Upper lobe of right lung (tissue), 1 donor: ENCODE measurements at regions not wholly inside any gene's neighbourhood (a gene's known extent, or its start where the extent isn't known, plus 50 kb on each side); places are given as distances from the start of the nearest gene placed in this dataset.

Experiments used
- ATAC-seq: fragments of 200-7000 bp; cut with Tn5 transposase; one replicate; pipeline ENCODE4 v1.9.1; 2020; ENCODE audit warnings: mild to moderate bottlenecking, moderate library complexity
- DNase-seq: peaks from one replicate; pipeline ENCODE4 v3.0.0-alpha.2; 2020
- H3K27ac ChIP-seq: fragments of 200-600 bp; one replicate; pipeline ENCODE4 v1.8.0; 2022
- H3K27me3 ChIP-seq: fragments of 200-600 bp; one replicate; pipeline ENCODE4 v1.8.0; 2022; ENCODE audit warnings: mild to moderate bottlenecking
- H3K36me3 ChIP-seq: fragments of 200-600 bp; one replicate; pipeline ENCODE4 v1.8.0; 2022
- H3K4me1 ChIP-seq: fragments of 200-600 bp; one replicate; pipeline ENCODE4 v1.8.0; 2022
- H3K4me3 ChIP-seq: fragments of 200-600 bp; one replicate; pipeline ENCODE4 v1.8.0; 2022; ENCODE audit warnings: mild to moderate bottlenecking
- H3K9me3 ChIP-seq: fragments of 200-600 bp; one replicate; pipeline ENCODE4 v1.8.0; 2022
- intact Hi-C: fragments of 100-400 bp; cut with DNase I; formaldehyde crosslinking; loops from one replicate; pipeline ENCODE4 v1.11.0; 2022
- TF ChIP-seq, protein P1 (sequence below): fragments of 200-600 bp; IDR thresholded peaks from one replicate; pipeline ENCODE4 v1.8.0; 2022; ENCODE audit warnings: antibody characterized with exemption
- donor health status: DM: no; HTN: yes; CAD: no; lungs with severe emphysema.

DNA sequence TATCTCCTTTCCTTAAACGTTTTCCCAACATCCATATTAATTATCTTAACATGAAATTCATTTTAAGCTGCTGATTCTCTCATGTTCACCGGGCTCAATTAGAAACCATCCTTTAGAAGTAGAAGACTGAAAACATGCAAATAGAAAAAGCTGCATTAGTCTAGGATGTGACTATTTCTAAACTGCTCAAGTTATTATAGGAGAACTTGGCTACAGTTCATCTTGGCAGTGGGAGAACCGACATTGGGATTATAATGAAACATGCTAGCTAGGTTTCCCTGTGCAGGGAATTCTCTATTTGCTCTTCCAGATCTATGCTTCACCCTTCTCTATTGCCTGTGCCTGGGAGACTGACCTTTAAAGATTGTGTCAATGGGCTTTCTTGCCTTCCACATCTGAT lies 151.0 kb upstream of the PPARGC1A start:
- intact Hi-C loops, result no loop called here
- Histone ChIP-seq H3K27me3 (no peaks in the 10 kb centered on the region), H3K4me1 (no peaks in the 10 kb centered on the region), H3K36me3 (no peaks in the 10 kb centered on the region), H3K4me3 (no peak overlapping the region), H3K27ac (no peak overlapping the region), H3K9me3 (no peaks in the 10 kb centered on the region)
- ATAC-seq (no peak), DNase-seq (no peak)
- TF ChIP-seq, protein P1, sequence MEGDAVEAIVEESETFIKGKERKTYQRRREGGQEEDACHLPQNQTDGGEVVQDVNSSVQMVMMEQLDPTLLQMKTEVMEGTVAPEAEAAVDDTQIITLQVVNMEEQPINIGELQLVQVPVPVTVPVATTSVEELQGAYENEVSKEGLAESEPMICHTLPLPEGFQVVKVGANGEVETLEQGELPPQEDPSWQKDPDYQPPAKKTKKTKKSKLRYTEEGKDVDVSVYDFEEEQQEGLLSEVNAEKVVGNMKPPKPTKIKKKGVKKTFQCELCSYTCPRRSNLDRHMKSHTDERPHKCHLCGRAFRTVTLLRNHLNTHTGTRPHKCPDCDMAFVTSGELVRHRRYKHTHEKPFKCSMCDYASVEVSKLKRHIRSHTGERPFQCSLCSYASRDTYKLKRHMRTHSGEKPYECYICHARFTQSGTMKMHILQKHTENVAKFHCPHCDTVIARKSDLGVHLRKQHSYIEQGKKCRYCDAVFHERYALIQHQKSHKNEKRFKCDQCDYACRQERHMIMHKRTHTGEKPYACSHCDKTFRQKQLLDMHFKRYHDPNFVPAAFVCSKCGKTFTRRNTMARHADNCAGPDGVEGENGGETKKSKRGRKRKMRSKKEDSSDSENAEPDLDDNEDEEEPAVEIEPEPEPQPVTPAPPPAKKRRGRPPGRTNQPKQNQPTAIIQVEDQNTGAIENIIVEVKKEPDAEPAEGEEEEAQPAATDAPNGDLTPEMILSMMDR, result no peak

DNA sequence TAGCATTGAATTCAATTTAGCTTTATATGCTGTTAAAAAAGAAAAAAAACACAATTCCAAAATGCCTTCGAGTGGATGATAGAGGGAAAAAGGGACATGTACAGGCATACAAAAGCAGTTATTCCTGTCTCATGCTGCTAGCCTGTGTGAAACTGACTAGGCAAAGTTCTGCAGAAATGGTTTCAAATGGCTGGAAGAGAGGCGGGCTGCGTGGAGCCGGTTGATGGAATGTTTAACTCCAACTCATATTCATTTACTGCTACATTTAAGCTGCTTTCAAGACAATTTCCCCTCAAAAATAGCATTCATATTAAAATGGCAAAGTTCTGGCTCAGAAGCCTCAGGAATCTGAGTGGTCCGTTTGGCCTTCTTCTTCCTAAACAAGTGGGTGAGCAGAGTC lies 143.8 kb upstream of the PPARGC1A start:
- ATAC-seq (no peak), DNase-seq (no peak)
- Histone ChIP-seq H3K27ac (no peak overlapping the region), H3K36me3 (no peaks in the 10 kb centered on the region), H3K27me3 (no peaks in the 10 kb centered on the region), H3K4me3 (no peak overlapping the region), H3K4me1 (no peaks in the 10 kb centered on the region), H3K9me3 (no peaks in the 10 kb centered on the region)
- TF ChIP-seq, protein P1, result no peak
- intact Hi-C loops, result no loop called here

DNA sequence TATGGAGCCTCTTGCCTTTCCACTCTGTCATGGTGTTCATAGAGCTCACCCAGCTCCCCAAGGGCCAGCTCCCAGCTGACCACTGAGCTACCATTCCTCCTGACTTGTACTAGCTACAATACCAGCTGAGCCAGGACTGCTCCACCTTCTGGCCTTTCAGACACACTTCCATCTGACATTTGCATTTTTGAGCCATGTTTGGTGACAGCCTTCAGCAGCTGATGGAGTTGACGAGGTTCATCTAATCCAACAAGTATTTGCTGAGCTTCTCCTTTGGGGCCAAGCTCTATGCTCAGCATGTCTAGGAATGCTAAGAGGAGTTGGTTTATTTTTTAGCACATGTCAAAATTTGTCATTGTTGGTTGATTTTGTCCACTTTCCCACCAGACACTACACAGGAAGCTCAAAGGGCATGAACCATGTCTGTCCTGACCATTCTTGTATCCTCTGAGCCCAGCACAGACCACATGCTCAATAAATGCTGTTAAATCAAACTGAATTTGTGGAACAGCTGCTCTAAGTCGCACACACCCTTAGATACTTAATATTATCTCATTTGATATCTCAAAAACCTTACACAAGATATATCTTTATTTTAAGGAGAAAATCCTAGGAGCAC lies 142.6 kb upstream of the PPARGC1A start:
- no peak overlapping the region for H3K27ac ChIP-seq
- intact Hi-C loops, result no loop called here
- H3K27me3 ChIP-seq, result no peaks in the 10 kb centered on the region
- TF ChIP-seq, protein P1, result peak; percentile 23
- H3K4me1 ChIP-seq, result no peaks in the 10 kb centered on the region
- H3K36me3 ChIP-seq, result no peaks in the 10 kb centered on the region
- H3K9me3 ChIP-seq, result no peaks in the 10 kb centered on the region
- no peak for DNase-seq
- ATAC-seq, result peak; percentile 73
- no peak overlapping the region for H3K4me3 ChIP-seq

DNA sequence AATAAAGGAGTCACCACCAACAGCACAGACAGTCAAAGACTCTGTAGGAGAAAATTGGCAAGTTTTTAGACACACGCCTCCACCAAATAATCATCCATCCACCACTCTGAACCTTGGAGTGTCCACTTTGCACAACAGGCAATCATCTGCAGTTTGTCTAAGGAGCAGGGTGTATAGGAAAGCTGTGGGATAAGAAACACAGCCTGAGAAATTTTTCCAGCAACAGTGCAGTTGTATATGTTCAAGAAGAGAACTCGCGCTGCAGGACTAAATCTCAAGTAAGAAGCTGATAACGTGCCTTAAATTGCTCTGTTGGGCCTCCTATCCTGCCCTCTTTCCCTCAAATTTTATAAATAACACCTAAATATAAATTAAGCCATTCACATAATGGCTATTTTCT lies 136.7 kb upstream of the PPARGC1A start:
- Histone ChIP-seq H3K27ac (no peak overlapping the region), H3K4me3 (no peak overlapping the region), H3K9me3 (no peaks in the 10 kb centered on the region), H3K27me3 (no peaks in the 10 kb centered on the region), H3K36me3 (no peaks in the 10 kb centered on the region), H3K4me1 (no peaks in the 10 kb centered on the region)
- ATAC-seq (no peak), DNase-seq (no peak)
- TF ChIP-seq, protein P1, result no peak
- intact Hi-C loops, result no loop called here

DNA sequence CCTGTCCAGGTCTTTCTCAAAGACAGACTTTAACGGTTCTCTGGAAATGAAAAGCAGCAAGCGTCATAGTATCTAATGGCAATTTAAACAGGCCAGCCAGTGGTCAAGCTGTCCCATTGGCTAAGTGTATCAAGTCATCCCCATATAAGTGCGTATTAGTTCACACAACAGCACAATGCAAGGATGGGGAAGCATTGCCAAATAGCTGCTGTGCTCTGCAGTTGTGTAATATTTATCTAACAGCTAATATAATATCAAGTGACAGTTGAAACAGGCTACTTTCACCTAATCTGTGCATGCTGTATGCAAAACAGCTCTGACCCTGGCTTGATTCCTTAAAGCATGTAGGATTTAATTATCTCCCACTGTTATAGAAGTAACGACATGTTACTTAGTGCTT lies 134.8 kb upstream of the PPARGC1A start:
- DNase-seq (no peak), ATAC-seq (peak; percentile 61)
- Histone ChIP-seq H3K9me3 (no peaks in the 10 kb centered on the region), H3K4me3 (no peak overlapping the region), H3K27me3 (no peaks in the 10 kb centered on the region), H3K27ac (no peak overlapping the region), H3K4me1 (no peaks in the 10 kb centered on the region), H3K36me3 (no peaks in the 10 kb centered on the region)
- TF ChIP-seq, protein P1, result no peak
- intact Hi-C loops, result no loop called here

DNA sequence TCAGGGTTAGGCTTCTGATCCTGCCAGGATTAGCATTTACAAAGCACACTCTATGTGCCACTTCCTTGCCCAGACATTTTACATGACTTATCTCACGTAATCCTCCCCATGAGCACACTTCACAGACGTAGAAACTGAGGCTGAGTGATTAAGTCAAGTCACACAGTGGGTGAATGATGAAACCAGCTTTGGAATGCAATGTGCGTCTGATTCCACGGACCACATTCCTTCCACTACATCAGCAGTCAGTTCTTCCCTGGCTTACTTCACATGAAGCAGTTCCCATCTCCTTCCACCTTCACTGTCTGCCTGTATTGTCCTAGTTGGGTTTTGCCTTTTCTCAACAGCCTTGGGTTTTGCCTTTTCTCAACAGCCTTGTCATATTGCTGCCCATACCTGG lies 134.3 kb upstream of the PPARGC1A start:
- no peak overlapping the region for H3K4me3 ChIP-seq
- peak; percentile 39 for ATAC-seq
- DNase-seq, result no peak
- H3K4me1 ChIP-seq, result no peaks in the 10 kb centered on the region
- H3K36me3 ChIP-seq, result no peaks in the 10 kb centered on the region
- TF ChIP-seq, protein P1, result no peak
- H3K27ac ChIP-seq, result no peak overlapping the region
- no peaks in the 10 kb centered on the region for H3K9me3 ChIP-seq
- H3K27me3 ChIP-seq, result no peaks in the 10 kb centered on the region
- intact Hi-C loops, result no loop called here
